T follicular helper cell (primary cell): ENCODE measurements at regions not wholly inside any gene's neighbourhood (a gene's known extent, or its start where the extent isn't known, plus 50 kb on each side); places are given as distances from the start of the nearest gene placed in this dataset.

Source experiments
- DNase-seq: peaks from one replicate; pipeline ENCODE4 v3.0.0-alpha.2; 2020; ENCODE audit warnings: low read depth

DNA sequence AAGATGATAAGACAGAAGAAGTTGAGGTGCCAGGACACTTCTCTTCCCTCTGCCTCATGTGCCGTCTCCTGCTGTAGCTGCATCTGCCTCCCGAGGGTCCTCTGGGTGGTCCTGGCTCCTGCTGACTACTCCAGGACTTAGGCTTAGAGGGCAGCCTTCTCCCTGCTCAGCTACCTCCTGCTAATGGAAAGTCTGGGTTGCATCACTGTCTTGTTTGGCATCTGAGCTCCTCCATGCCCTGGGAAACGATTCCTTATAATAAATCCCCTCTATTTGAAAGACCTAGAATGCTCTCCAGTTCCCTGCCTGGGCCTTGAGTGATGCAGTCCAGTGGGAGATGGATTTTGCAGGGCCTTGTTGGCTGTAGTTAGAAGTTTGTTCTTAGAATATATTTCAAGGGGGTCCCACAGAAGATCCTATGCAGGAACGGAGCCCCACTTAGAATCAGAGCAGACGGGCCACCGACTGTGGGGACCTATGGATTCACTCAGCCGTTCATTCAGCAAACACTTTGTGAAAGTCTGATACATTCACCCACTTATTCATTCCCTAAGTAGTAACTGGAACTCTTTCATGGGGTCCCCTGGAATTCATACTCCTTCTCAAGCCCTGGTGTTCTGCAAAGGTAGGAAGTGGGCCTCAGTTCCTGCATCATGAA lies 269.8 kb upstream of the HDAC4 start:
- DNase-seq, result no peak

DNA sequence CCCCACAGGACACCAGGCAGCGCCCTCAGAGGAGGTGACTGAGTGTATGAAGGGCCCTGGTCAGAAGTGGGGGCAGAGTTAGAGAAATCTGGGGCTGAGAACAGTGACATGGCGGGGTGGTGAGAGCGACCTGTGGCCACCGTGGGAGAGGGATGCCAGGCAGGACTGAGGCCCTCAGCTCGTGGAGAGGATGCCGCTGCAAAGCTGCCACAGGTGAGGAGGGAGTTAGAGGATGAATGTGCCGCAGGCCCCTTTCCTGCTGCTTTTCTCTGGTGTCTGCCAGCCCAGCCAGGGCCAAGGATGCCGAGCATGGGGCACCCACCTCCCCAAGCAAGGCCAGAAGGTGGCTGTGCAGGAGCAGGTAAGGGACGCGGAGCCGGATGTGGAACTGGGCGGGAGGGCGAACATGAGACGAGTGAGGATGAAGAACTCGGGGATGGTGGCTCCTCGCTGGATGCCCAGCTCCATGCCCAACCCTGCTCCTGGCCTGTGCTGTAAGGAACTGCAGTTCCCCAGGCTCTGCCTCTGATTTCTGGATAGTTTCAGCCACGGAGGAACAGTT lies 269.2 kb upstream of the HDAC4 start:
- no peak for DNase-seq

- DNase-seq, result no peak
These were observed 268.5 kb upstream of the HDAC4 start for GRCh38 chr2:239669181-239669898.

GRCh38 chr2:239668651-239669050 lies 267.8 kb upstream of the HDAC4 start:
- no peak for DNase-seq

DNA sequence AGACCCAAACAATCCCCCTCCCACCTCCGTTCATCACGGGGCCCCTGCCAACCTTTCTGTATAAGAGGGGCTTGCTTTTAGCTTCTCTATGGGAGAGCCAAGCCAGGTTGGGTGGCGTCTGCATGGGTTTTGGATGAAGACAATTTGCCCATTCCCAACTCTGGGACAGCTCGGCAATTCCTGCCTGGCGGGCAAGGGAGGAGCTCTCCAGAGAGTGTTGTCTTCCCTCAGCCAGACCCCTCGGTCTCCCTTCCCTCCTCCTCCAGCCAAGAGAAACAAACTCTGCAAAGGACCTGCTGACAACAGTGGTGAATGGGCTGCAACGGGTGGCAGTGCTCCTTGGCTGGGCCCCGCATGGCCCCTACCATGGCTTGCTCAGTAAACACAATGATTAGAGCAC lies 267.2 kb upstream of the HDAC4 start:
- no peak for DNase-seq

DNA sequence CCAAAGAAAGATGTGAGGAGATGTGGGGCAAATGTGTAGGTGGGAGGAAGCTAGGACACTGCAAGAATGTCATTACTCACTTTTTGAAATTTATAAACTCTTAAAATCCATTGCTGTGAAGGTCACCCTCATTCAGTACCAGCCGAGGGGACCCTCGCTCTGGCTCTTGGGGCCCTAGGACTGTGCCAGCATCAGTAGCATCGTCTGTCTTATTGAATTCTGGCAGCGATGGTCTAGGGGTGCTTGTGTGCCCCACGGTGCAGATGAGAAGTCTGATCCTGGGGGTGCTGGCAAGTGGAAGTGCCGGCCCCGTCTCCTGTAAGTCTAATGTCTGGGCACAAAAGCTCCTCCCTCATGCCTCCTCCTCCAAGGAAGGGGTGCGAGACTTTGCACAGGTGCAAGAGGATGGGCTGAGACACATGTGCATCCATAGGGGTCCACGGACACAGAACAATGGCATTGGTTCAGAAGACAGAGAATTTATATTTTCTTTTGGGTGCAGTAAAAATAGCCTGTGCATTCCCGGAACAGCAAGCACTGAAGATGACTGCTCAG lies 266.7 kb upstream of the HDAC4 start:
- no peak for DNase-seq

DNA sequence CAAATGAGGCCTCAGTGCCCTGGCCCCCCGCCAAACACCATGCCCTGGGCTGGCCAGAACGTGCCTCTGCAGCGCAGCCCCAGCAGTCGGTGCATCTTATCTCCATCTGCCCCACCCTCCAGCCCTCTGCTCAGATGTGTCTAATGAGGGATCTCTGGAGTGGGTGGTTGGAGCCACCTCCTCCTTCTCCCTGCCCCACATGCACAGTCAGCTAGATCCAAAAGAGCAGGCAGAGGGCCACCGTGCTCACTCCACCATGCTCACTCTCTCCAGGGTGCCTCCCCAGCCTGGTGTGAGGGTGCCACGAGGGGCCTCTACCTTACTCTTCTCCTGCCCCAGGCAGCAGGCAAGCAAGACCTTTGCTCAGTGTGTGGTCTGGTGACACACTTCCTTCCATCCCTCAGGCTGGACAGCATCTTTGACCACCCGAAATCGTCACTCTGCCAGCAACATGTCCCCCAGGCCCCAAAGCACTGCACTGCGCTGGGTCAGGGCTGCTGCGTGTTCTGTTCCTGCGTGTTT lies 266.1 kb upstream of the HDAC4 start:
- no peak for DNase-seq

DNA sequence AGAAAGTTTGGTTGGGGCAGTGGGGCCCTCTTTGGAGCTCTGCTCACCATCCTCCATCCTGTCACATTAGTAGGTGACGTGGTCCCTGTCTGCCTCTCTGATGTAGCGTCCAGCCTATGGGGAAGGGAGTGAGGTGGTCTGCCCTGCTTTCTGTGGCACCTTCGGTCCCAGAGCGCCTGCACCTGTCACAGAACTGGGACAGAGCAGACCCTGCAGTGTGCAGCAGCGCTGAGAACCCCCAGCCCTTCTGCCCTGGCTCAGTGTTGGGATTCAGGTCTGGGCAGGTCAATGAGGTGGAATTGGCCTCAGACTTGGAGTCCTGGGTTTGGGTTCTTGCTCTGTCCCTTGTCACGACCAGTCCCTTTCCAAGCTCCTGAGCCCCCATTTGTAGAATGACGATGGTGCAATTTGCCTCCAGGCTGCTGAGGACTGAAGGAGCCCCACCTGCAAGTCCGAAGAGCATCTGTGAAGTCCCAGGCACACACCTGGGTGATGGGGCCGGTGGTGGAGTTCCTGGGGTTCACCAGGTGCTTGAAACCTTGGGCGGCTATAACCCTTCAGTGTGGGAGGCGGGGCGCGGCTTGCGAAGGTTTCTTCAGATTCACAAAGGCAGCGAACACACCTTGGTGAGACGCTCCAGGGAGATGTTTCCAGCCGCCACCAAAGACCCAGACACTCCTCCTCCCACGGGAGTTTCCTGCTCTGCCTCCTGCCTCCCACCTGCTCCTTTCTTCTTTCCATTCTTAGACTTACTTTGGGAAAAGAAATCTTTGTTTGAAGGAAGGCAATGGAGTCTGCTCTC lies 265.4 kb upstream of the HDAC4 start:
- no peak for DNase-seq

- DNase-seq, result no peak
These were observed 263.5 kb upstream of the HDAC4 start for GRCh38 chr2:239664216-239664810.

- no peak for DNase-seq
These were observed 262.6 kb upstream of the HDAC4 start for GRCh38 chr2:239663364-239663924.

DNA sequence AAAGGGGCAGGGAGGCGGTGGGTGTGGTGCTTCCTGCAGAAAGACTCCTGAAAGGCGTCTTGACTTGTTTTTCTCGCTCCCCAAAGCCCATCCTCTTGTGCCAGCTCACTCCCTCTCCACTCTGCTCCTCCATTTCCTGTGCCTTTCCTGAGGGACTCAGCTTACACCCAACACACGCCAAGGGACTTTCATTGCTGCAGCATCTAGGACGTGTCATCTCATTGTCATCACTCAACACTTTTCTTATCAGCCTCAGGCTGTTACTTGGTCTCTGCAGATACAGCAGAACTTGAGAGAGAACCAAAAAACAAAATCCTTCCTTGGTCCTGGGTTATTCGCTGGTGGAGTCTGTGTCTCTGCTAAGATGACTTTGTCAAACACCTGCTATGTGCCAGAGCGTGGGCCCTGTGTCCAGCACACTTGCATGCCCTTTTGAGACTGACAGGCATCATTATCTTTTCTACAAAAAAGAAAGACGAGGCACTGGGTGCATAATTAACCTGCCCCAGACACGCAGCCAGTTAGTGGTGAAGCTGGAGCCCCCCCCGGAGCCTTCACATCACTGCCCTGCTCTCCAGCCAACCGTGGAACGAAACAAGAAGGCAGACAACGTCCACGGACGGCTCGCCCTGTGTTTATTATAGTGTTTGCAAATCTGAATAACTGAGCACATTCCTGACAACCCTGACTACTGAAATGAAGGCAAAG lies 261.7 kb upstream of the HDAC4 start:
- DNase-seq, result no peak

DNA sequence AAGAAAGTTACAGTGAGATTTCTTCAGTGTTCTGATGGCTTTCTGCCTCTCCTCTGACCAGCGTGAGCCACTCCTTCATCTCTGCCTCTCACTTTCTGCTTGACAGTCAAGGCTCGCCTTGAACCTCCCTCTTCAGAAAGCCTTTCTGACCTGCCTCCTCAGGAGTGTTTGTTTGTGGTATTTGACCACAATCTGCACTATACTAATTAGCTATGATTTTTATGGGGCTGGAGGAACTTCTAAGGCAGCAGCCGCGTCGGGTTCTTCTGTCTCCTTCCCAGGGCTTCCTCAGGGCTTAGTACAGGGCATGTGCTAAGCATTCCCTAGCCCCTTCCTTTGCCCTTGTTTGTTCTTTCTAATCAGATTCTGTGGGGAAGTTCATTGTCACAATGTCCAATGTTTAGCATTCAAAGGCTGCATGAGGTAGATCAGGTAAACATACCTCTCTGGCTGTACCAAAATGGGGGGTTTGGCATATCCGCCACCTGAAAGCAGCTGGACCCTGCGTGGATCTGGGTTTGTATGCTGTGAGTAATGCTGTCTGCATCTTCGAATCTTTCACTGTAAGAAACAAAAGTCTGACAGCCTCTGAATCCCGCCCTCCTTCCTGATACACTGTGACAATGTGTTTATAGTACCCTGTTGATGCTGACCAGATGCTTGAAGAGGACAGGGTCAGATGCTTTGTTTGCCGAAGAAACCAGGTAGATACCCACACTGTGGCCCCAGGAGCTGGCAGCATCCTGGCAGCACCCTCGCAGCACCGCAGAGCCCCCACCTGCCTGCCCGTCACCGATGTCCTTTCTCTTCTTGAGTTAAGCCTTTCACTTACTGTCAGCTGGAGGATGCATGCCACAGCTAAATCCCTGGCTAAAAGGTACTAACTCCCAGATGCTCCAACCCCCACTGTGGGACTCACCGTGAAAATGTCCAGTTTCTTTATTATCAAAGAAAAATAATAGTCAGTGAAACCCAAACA lies 260.8 kb upstream of the HDAC4 start:
- no peak for DNase-seq

DNA sequence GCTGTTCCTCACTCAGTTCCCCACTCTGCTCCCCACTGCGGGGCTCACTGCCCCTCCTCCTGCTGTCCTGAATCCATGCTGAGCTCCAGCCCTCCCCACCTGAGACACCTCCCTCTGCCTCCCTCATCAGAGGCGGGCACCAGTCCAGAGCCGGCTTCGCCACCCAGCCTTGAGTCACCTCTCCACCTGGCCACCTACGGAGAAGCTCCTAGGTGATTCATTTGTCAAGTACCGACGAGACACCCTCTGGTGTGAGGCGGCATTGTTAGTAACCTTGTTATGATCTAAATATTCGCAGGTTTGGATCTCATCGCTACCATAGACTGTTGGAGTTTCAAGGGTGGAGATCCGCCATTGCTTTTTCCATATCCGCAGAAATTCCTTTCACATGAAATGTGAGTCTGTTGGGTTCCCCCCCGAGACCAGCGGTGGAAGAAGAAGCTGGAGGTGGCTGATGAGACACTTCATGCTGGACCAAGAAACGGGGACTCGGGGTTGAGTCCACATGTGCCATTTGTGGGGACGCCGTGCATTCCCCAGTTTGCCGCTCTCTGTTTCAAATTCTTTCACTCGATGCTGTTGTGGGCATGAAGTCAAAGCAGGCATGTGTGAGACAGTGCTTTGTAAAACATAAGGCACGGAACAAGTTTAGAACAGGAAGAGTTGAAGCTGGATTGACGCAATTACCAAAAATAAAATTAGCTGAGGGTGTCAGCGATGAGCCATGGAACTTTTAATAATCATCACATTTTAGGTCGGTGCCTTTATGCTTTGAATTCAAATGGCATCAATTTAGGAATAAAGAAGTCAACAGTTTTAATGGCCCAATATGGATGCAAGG lies 259.8 kb upstream of the HDAC4 start:
- no peak for DNase-seq

- no peak for DNase-seq
These were observed 257.2 kb upstream of the HDAC4 start for GRCh38 chr2:239657992-239658391.

- DNase-seq, result no peak
These were observed 256.4 kb upstream of the HDAC4 start for GRCh38 chr2:239657236-239657635.

DNA sequence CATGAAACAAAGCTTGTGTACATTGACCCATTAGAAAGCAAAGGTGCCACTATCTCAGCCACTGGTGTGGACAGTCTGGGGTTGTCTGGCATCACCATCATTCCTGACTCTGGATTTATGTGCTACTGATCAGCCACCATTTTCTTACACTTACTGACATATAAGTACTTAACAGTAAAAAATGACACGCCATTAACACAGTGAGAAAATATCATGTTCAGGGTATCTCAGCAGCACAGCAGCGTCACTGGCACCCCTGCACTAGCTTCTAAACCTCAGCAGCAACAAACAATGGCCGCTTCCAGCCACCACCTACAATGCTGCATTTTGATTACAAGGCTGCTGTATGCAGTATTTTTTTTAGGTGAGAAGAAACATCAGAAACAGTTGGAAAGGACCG lies 253.4 kb upstream of the HDAC4 start:
- no peak for DNase-seq

- DNase-seq, result no peak
These were observed 251.0 kb upstream of the HDAC4 start for GRCh38 chr2:239651859-239652258.

DNA sequence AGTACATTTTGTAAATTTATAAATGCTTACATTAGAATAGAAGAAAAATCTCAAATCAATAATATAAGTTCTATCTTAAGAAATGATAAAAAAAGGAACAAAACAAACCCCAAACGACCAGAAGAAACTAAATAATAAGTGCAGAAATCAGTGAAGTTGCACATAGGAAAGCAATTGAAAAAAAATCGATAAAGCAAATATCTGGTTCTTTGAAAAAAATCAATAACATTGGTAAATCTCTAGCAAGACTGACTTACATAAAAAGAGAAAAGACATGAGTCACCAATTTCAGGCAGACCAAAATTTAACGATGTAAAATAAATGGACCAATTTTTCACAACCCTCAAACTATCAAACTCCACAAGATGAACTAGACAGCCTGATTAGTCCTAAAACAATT lies 249.9 kb upstream of the HDAC4 start:
- no peak for DNase-seq

DNA sequence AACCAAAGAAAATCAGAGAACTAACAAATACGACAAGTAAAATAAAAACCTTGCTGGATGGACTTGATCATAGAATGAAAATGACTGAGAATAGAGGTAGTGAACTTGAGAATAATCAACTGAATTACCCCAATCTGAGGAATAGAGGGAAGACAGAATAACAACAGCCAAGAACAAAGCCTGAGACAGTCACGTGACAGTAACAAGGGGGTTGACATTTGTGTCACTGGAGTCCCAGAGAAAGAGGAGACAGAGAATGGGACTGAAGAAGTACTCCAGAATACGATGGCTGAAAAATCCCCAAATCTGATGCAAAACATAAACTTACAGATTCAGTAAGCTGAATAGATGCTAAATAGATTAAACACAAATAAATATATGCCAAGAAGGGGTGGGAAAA lies 248.5 kb upstream of the HDAC4 start:
- DNase-seq, result no peak
